ENCODE measurements at regions not wholly inside any gene's neighbourhood (a gene's known extent, or its start where the extent isn't known, plus 50 kb on each side); places are given as distances from the start of the nearest gene placed in this dataset.

DNA sequence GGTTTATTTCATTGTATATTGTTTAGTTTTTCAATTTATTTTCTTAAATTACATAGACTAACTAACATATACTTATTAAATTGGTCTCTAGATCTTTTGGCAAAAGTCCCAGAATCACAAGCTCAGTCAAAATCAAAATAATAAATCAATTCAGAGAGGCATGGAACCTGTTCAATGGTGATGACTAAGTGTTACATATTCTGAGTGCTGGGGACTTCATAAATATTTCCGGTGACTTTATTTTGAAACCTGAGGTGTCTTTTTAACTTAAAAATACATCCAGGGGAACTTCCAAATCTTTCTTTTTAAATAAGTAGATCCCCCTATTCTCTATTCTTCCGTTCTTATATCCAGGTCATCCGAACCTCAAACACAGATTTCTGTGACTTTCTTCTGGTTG is 89.6 kb upstream of the ZNF804B start:
- TF ChIP-seq JUN (IDR thresholded peaks at IDR 0.05; ENCODE audit: low read depth, low read length) (no peak), GABPA (IDR thresholded peaks at IDR 0.05; ENCODE audit: borderline replicate concordance, insufficient read depth, low read length) (no peak), POLR2AphosphoS5 (IDR thresholded peaks at IDR 0.05; ENCODE audit: low read depth, low read length) (no peak), EP300 (IDR thresholded peaks at IDR 0.05; ENCODE audit: borderline replicate concordance in 1 of 2, low read depth in 2 of 2, low read length in 2 of 2) (no peak), ASH2L (IDR thresholded peaks at IDR 0.05; ENCODE audit: low read length) (no peak), JUND (IDR thresholded peaks at IDR 0.05; ENCODE audit: low read length) (no peak)
- TF ChIP-seq, protein P1, sequence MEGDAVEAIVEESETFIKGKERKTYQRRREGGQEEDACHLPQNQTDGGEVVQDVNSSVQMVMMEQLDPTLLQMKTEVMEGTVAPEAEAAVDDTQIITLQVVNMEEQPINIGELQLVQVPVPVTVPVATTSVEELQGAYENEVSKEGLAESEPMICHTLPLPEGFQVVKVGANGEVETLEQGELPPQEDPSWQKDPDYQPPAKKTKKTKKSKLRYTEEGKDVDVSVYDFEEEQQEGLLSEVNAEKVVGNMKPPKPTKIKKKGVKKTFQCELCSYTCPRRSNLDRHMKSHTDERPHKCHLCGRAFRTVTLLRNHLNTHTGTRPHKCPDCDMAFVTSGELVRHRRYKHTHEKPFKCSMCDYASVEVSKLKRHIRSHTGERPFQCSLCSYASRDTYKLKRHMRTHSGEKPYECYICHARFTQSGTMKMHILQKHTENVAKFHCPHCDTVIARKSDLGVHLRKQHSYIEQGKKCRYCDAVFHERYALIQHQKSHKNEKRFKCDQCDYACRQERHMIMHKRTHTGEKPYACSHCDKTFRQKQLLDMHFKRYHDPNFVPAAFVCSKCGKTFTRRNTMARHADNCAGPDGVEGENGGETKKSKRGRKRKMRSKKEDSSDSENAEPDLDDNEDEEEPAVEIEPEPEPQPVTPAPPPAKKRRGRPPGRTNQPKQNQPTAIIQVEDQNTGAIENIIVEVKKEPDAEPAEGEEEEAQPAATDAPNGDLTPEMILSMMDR (IDR thresholded peaks at IDR 0.05; ENCODE audit: control extremely low read depth in 1 of 3, insufficient read depth in 1 of 3, low read depth in 1 of 3, low read length in 3 of 3) = no peak
